Neuronal stem cell (in vitro differentiated cells): ENCODE measurements at regions not wholly inside any gene's neighbourhood (a gene's known extent, or its start where the extent isn't known, plus 50 kb on each side); places are given as distances from the start of the nearest gene placed in this dataset.

ENCODE experiments used
- DNase-seq: peaks from one replicate; pipeline ENCODE4 v3.0.0-alpha.2; 2013; ENCODE audit warnings: low spot score
- H2AFZ ChIP-seq: one replicate; pipeline ENCODE4 v1.6.1; 2013; ENCODE audit warnings: mild to moderate bottlenecking, low read length, inconsistent platforms
- H2AK5ac ChIP-seq: 2 replicates; pipeline ENCODE4 v1.6.1; 2013; ENCODE audit warnings: low read depth, mild to moderate bottlenecking, inconsistent platforms, low read length, moderate library complexity, mixed read lengths
- H2BK120ac ChIP-seq: 2 replicates; pipeline ENCODE4 v1.6.1; 2013; ENCODE audit warnings: low read depth, mild to moderate bottlenecking, inconsistent platforms, low read length, moderate library complexity, mixed read lengths
- H2BK12ac ChIP-seq: one replicate; pipeline ENCODE4 v1.6.1; 2013; ENCODE audit warnings: low read length, inconsistent platforms
- H2BK15ac ChIP-seq: 2 replicates; pipeline ENCODE4 v1.6.1; 2013; ENCODE audit warnings: mild to moderate bottlenecking, low read length, inconsistent platforms, mixed read lengths
- H2BK5ac ChIP-seq: one replicate; pipeline ENCODE4 v1.6.1; 2013; ENCODE audit warnings: inconsistent platforms, mild to moderate bottlenecking, low read length, moderate library complexity
- H3K14ac ChIP-seq: one replicate; pipeline ENCODE4 v1.6.1; 2013; ENCODE audit warnings: low read length, inconsistent platforms
- H3K18ac ChIP-seq: 2 replicates; pipeline ENCODE4 v1.6.1; 2013; ENCODE audit warnings: low read length, inconsistent platforms
- H3K23ac ChIP-seq: 2 replicates; pipeline ENCODE4 v1.6.1; 2013; ENCODE audit warnings: low read depth, mild to moderate bottlenecking, mixed read lengths, low read length, inconsistent platforms; ENCODE audit not compliant: poor library complexity
- H3K27ac ChIP-seq: replicated peaks from 3 replicates; pipeline ENCODE4 v1.5.1; 2013; ENCODE audit warnings: low read length, inconsistent platforms
- H3K27me3 ChIP-seq, 3 experiments: 2 replicates each; pipeline ENCODE4 v1.6.1; 2013; ENCODE audit warnings: low read length in 3 of 3, mild to moderate bottlenecking in 2 of 3, inconsistent platforms in 1 of 3, low read depth in 1 of 3, mixed read lengths in 1 of 3, moderate library complexity in 1 of 3; ENCODE audit not compliant: control insufficient read depth in 3 of 3, insufficient read depth in 3 of 3
- H3K36me3 ChIP-seq, 2 donors: replicated peaks in 1 of 2; 2 replicates each; pipeline ENCODE4 v1.6.1; 2013; ENCODE audit warnings: low read length in 2 of 2; ENCODE audit not compliant: control insufficient read depth in 2 of 2, insufficient read depth in 2 of 2
- H3K4ac ChIP-seq: 2 replicates; pipeline ENCODE4 v1.6.1; 2013; ENCODE audit warnings: inconsistent platforms, mild to moderate bottlenecking, low read length, moderate library complexity
- H3K4me1 ChIP-seq, 2 donors: 1 replicate in 1 of 2; 2 replicates in 1 of 2; pipeline ENCODE4 v1.6.1; 2013; ENCODE audit warnings: low read length in 2 of 2, low read depth in 1 of 2; ENCODE audit not compliant: control insufficient read depth in 2 of 2, insufficient read depth in 1 of 2
- H3K4me2 ChIP-seq: one replicate; pipeline ENCODE4 v1.6.1; 2013; ENCODE audit warnings: mild to moderate bottlenecking, low read length, inconsistent platforms; ENCODE audit not compliant: insufficient read depth, poor library complexity, severe bottlenecking
- H3K4me3 ChIP-seq, 2 donors: 2 replicates each; pipeline ENCODE4 v1.5.1; 2013; ENCODE audit warnings: low read length in 2 of 2, mild to moderate bottlenecking in 2 of 2, inconsistent platforms in 1 of 2, moderate library complexity in 1 of 2
- H3K79me1 ChIP-seq: one replicate; pipeline ENCODE4 v1.6.1; 2013; ENCODE audit warnings: low read depth, mild to moderate bottlenecking, inconsistent platforms, low read length, moderate library complexity
- H3K9ac ChIP-seq: one replicate; pipeline ENCODE4 v1.6.1; 2013; ENCODE audit warnings: mild to moderate bottlenecking, low read depth, low read length, inconsistent platforms; ENCODE audit not compliant: poor library complexity
- H3K9me3 ChIP-seq, 2 donors: replicated peaks in 1 of 2; 2 replicates each; pipeline versions ENCODE3 to v1.6.1; 2013; ENCODE audit warnings: low read length in 2 of 2, mild to moderate bottlenecking in 2 of 2, inconsistent platforms in 1 of 2, low read depth in 1 of 2, mixed read lengths in 1 of 2, moderate library complexity in 1 of 2; ENCODE audit not compliant: control insufficient read depth in 2 of 2, insufficient read depth in 1 of 2
- H4K8ac ChIP-seq: one replicate; pipeline ENCODE4 v1.6.1; 2013; ENCODE audit warnings: low read depth, mild to moderate bottlenecking, inconsistent platforms, low read length, moderate library complexity
- H4K91ac ChIP-seq: one replicate; pipeline ENCODE4 v1.6.1; 2013; ENCODE audit warnings: low read length, low read depth, mild to moderate bottlenecking, inconsistent platforms; ENCODE audit not compliant: poor library complexity
- WGBS, 2 donors: extraction: QIAGEN DNeasy Blood & Tissue Kit; methylation state at CpG; one replicate each; pipeline ENCODE4 v1.1.7; 2013; ENCODE audit warnings: missing lambda C conversion rate in 2 of 2, mixed read lengths in 1 of 2; ENCODE audit not compliant: insufficient read length in 2 of 2, insufficient replicate concordance in 1 of 2; ENCODE audit errors: extremely low coverage in 2 of 2; 5-methylcytosine and 5-hydroxymethylcytosine counted together

DNA sequence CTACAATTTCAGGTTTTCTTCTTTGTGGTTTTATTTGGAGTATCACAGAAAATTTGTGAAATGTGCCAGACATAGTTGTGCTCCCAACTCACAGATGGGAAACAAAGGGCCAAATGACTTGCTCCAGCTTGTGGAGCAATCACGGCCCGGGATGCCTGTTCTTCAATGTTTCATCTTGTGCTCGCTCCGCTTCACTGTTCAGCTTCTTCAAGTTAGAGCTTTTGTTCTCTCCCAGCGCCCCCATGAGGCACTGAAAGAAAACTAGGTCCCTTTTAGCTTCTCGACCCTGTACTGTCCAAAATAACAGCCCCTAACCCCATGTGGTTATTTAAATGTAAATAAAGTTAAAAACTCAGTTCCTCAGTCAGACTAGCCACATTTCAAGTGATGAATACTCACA lies 187.9 kb upstream of the STXBP6 start:
- peak; percentile 36 for DNase-seq
- H3K4me3 ChIP-seq: no peak overlapping the region

DNA sequence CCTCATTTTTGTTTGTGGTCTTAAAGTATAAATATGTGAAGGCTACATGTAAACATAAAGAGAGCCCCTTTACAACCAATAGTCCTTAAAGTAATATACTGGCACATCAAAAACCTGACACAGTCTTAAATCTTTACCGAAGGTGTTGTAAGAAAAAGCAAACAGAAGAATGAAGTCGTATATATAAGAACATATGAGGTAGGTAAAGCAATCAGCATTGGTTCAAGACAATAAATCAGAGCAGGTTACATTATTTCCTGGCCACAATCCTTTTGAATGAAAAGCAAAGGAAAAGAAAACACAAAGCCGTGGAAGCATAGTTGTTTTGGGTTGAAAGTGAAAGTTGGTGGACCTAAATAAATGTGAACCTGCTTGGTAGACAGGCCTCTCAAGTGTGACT lies 183.7 kb upstream of the STXBP6 start:
- Histone ChIP-seq H3K79me1 (no peaks in the 10 kb centered on the region), H3K14ac (no peak overlapping the region), H2BK12ac (no peak overlapping the region), H3K4me2 (no peak overlapping the region), H2BK15ac (no peak overlapping the region), H3K9ac (no peak overlapping the region), H2BK5ac (no peak overlapping the region), H3K18ac (no peak overlapping the region), H2BK120ac (no peak overlapping the region), H2AFZ (no peak overlapping the region), H3K9me3 (no peaks in the 10 kb centered on the region), H3K27ac (no peak overlapping the region), H3K4me1 (peaks cover 0 to 2% of the 10 kb centered on the region in 2 donors), H3K36me3 (peaks cover 0 to 2% of the 10 kb centered on the region in 2 donors), H4K8ac (no peak overlapping the region), H3K4ac (no peak overlapping the region), H2AK5ac (no peak overlapping the region), H4K91ac (no peak overlapping the region), H3K23ac (no peak overlapping the region), H3K27me3 (no peaks in the 10 kb centered on the region), H3K4me3 (no peak overlapping the region)
- DNase-seq: no peak
- no CpG with 5 or more reads among the region's 3 CpGs for WGBS, 2 donors

More for the DNA sequence above, 187.9 kb upstream of the STXBP6 start:
- no peak overlapping the region for H3K27ac ChIP-seq
- H3K18ac ChIP-seq: no peak overlapping the region
- no peaks in the 10 kb centered on the region for H3K9me3 ChIP-seq
- H3K27me3 ChIP-seq: no peaks in the 10 kb centered on the region
- no peaks in the 10 kb centered on the region for H3K79me1 ChIP-seq
- no peak overlapping the region for H3K23ac ChIP-seq
- WGBS, 2 donors: no CpG with 5 or more reads among the region's 6 CpGs
- no peak overlapping the region for H4K91ac ChIP-seq
- H2BK120ac ChIP-seq: no peak overlapping the region
- no peak overlapping the region for H4K8ac ChIP-seq
- H3K36me3 ChIP-seq: peaks cover 0 to 2% of the 10 kb centered on the region in 2 donors
- no peak overlapping the region for H3K4ac ChIP-seq
- peak overlapping the region; percentile 45 for H2AFZ ChIP-seq
- no peak overlapping the region for H2BK15ac ChIP-seq
- no peak overlapping the region for H2BK12ac ChIP-seq
- H2AK5ac ChIP-seq: no peak overlapping the region
- no peak overlapping the region for H3K14ac ChIP-seq
- H3K4me2 ChIP-seq: no peak overlapping the region
- peaks cover 0 to 2% of the 10 kb centered on the region in 2 donors for H3K4me1 ChIP-seq
- H3K9ac ChIP-seq: no peak overlapping the region
- no peak overlapping the region for H2BK5ac ChIP-seq

DNA sequence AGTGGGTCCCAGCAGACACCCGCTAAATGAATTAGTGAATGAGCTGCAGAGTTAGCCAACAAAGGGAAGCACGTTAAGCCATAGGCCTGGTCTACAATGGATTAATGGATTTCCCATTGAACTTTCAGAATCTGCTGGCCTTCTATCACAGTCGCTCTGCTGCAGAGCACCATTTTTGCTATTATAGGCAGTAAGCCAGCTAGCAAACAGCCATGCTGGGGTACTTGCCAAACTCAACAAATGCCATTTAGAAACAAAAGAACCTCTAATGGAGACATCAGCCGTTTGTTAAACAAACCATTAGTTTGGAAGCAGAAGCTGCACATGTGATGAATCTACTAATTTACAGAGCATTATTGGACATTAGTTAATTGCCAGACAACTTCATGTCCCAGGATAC lies 181.1 kb upstream of the STXBP6 start:
- no peak overlapping the region for H3K14ac ChIP-seq
- H3K23ac ChIP-seq: no peak overlapping the region
- no peak overlapping the region for H3K4me3 ChIP-seq
- H2AK5ac ChIP-seq: no peak overlapping the region
- H3K9me3 ChIP-seq: no peaks in the 10 kb centered on the region
- no peaks in the 10 kb centered on the region for H3K4me1 ChIP-seq
- H3K4me2 ChIP-seq: no peak overlapping the region
- H4K91ac ChIP-seq: no peak overlapping the region
- no peak overlapping the region for H3K4ac ChIP-seq
- H3K79me1 ChIP-seq: no peaks in the 10 kb centered on the region
- H2BK5ac ChIP-seq: no peak overlapping the region
- no peak overlapping the region for H2BK12ac ChIP-seq
- H3K18ac ChIP-seq: no peak overlapping the region
- H2BK120ac ChIP-seq: no peak overlapping the region
- DNase-seq: no peak
- H3K27me3 ChIP-seq: no peaks in the 10 kb centered on the region
- WGBS, 2 donors: no CpG with 5 or more reads among the region's 4 CpGs
- no peak overlapping the region for H4K8ac ChIP-seq
- H2AFZ ChIP-seq: no peak overlapping the region
- H2BK15ac ChIP-seq: no peak overlapping the region
- H3K9ac ChIP-seq: no peak overlapping the region
- H3K36me3 ChIP-seq: no peaks in the 10 kb centered on the region
- H3K27ac ChIP-seq: no peak overlapping the region

DNA sequence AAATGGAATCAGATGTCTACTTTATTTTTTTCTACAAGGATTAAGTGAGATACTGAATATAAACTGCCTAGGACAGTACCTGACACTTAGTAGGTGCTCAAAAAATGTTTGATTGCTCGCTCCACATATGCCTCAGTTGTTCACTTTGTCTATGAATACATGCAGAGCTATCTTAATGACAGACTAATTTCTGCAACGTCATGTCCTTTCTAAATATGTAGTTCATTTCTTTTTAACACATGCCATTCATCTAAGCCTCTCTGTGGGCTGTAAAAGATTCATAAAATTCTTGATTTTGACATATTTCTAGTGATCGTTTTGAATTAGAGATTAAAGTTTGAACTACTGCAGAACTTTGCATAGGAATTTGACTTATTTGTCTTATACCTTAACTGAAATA lies 176.3 kb upstream of the STXBP6 start:
- H3K27me3 ChIP-seq: no peaks in the 10 kb centered on the region
- H4K91ac ChIP-seq: no peak overlapping the region
- H3K4ac ChIP-seq: no peak overlapping the region
- H2BK12ac ChIP-seq: no peak overlapping the region
- no peak for DNase-seq
- no peak overlapping the region for H3K9ac ChIP-seq
- H3K36me3 ChIP-seq: no peaks in the 10 kb centered on the region
- H3K27ac ChIP-seq: no peak overlapping the region
- H2BK120ac ChIP-seq: no peak overlapping the region
- no peaks in the 10 kb centered on the region for H3K4me1 ChIP-seq
- H2AK5ac ChIP-seq: no peak overlapping the region
- no peaks in the 10 kb centered on the region for H3K9me3 ChIP-seq
- no peak overlapping the region for H3K4me3 ChIP-seq
- H3K23ac ChIP-seq: no peak overlapping the region
- no CpG with 5 or more reads among the region's 3 CpGs for WGBS, 2 donors
- H2BK5ac ChIP-seq: no peak overlapping the region
- H2AFZ ChIP-seq: no peak overlapping the region
- no peak overlapping the region for H3K4me2 ChIP-seq
- no peak overlapping the region for H3K14ac ChIP-seq
- no peaks in the 10 kb centered on the region for H3K79me1 ChIP-seq
- H4K8ac ChIP-seq: no peak overlapping the region
- no peak overlapping the region for H3K18ac ChIP-seq
- no peak overlapping the region for H2BK15ac ChIP-seq
